ENCODE measurements at regions not wholly inside any gene's neighbourhood (a gene's known extent, or its start where the extent isn't known, plus 50 kb on each side); places are given as distances from the start of the nearest gene placed in this dataset.
A peak's percentile ranks its signal among the peaks of the same experiment; 100 is the strongest.

DNA sequence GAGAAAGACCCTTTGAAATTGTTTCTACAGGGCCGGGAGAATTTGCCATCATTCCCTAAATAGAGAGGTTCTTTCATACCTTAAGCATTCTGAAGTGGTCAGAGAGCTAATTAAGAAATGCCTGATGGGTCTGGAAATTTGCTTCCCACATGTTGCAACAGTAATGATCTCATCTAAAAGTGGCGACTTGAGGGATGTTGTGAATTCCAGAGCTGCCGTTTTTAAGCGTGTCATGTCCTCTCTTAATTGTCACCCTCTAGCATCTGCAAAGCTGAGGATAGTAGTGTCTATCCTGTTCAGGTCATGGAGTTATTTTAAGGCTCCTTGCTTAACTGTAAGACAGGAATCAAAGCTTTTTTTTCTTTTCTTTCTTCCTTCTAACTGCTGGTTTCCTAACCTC lies 60.4 kb downstream of the FOS start:
- no peak overlapping the region for H2BK12ac ChIP-seq (ENCODE audit: low read length in 2 of 2)
- no peak overlapping the region for H2BK5ac ChIP-seq (ENCODE audit: low read depth, low read length, poor library complexity, severe bottlenecking)
- no peak overlapping the region for H3K14ac ChIP-seq (ENCODE audit: low read length in 2 of 2)
- H3K27ac ChIP-seq (ENCODE audit: low read length, poor library complexity, severe bottlenecking): no peak overlapping the region
- no peaks in the 10 kb centered on the region for H3K79me1 ChIP-seq (replicated peaks; ENCODE audit: low read length, poor library complexity, severe bottlenecking)
- H2BK120ac ChIP-seq (ENCODE audit: low read depth, low read length): no peak overlapping the region
- H3K4ac ChIP-seq (ENCODE audit: low read depth in 1 of 2, low read length in 2 of 2): no peak overlapping the region
- no CpG with 5 or more reads among the region's 4 CpGs for WGBS
- no peak overlapping the region for H3K4me3 ChIP-seq (ENCODE audit: insufficient read depth in 1 of 2, low read depth in 1 of 2, low read length in 2 of 2)
- no peak overlapping the region for H2AFZ ChIP-seq (ENCODE audit: low read depth, low read length)
- H3K9me3 ChIP-seq (ENCODE audit: control insufficient read depth, low read length): peaks cover 3% of the 10 kb centered on the region
- H3K9ac ChIP-seq (ENCODE audit: low read length): peak overlapping the region; percentile 30
- DNase-seq: peak; percentile 90
- H4K91ac ChIP-seq (ENCODE audit: low read length): no peak overlapping the region
- peaks cover 3 to 44% of the 10 kb centered on the region in 2 experiments for H3K27me3 ChIP-seq (ENCODE audit: control insufficient read depth in 1 of 2, insufficient read depth in 1 of 2, low read length in 2 of 2)
- no peaks in the 10 kb centered on the region for H3K36me3 ChIP-seq (ENCODE audit: control insufficient read depth in 1 of 2, insufficient read depth in 2 of 2, low read depth in 1 of 2, low read length in 2 of 2)
- no peaks in the 10 kb centered on the region for H3K4me1 ChIP-seq (ENCODE audit: control insufficient read depth, insufficient read depth, low read depth, low read length)
- H2AK5ac ChIP-seq (ENCODE audit: low read length, severe bottlenecking): no peak overlapping the region
- no peak overlapping the region for H4K8ac ChIP-seq (ENCODE audit: low read length)
- H3K4me2 ChIP-seq (ENCODE audit: low read length, poor library complexity, severe bottlenecking): no peak overlapping the region
- no peak overlapping the region for H2BK15ac ChIP-seq (ENCODE audit: low read depth, poor library complexity, severe bottlenecking)
- H3K23ac ChIP-seq (ENCODE audit: low read length in 2 of 2): no peak overlapping the region
- no peak overlapping the region for H3K18ac ChIP-seq (ENCODE audit: low read depth in 1 of 2, low read length in 2 of 2)

- H3K18ac ChIP-seq (ENCODE audit: low read depth in 1 of 2, low read length in 2 of 2): no peak overlapping the region
- H2AK5ac ChIP-seq (ENCODE audit: low read length, severe bottlenecking): no peak overlapping the region
- no peak overlapping the region for H2AFZ ChIP-seq (ENCODE audit: low read depth, low read length)
- no peak overlapping the region for H4K91ac ChIP-seq (ENCODE audit: low read length)
- H3K79me1 ChIP-seq (replicated peaks; ENCODE audit: low read length, poor library complexity, severe bottlenecking): no peaks in the 10 kb centered on the region
- peaks cover 3% of the 10 kb centered on the region for H3K9me3 ChIP-seq (ENCODE audit: control insufficient read depth, low read length)
- H2BK15ac ChIP-seq (ENCODE audit: low read depth, poor library complexity, severe bottlenecking): no peak overlapping the region
- DNase-seq: peak; percentile 65
- peaks cover 3 to 40% of the 10 kb centered on the region in 2 experiments for H3K27me3 ChIP-seq (ENCODE audit: control insufficient read depth in 1 of 2, insufficient read depth in 1 of 2, low read length in 2 of 2)
- H3K27ac ChIP-seq (ENCODE audit: low read length, poor library complexity, severe bottlenecking): no peak overlapping the region
- H2BK12ac ChIP-seq (ENCODE audit: low read length in 2 of 2): peak overlapping the region in 1 of 2 experiments; percentile 80
- H3K9ac ChIP-seq (ENCODE audit: low read length): no peak overlapping the region
- H2BK120ac ChIP-seq (ENCODE audit: low read depth, low read length): peak overlapping the region; percentile 35
- 41% methylated on average over 8 of the region's 8 CpGs for WGBS
- no peaks in the 10 kb centered on the region for H3K36me3 ChIP-seq (ENCODE audit: control insufficient read depth in 1 of 2, insufficient read depth in 2 of 2, low read depth in 1 of 2, low read length in 2 of 2)
- H3K4me2 ChIP-seq (ENCODE audit: low read length, poor library complexity, severe bottlenecking): no peak overlapping the region
- H2BK5ac ChIP-seq (ENCODE audit: low read depth, low read length, poor library complexity, severe bottlenecking): no peak overlapping the region
- no peak overlapping the region for H3K14ac ChIP-seq (ENCODE audit: low read length in 2 of 2)
- H3K4me1 ChIP-seq (ENCODE audit: control insufficient read depth, insufficient read depth, low read depth, low read length): no peaks in the 10 kb centered on the region
- peak overlapping the region in 1 of 2 experiments; percentile 9 for H3K4ac ChIP-seq (ENCODE audit: low read depth in 1 of 2, low read length in 2 of 2)
- peak overlapping the region; percentile 65 for H4K8ac ChIP-seq (ENCODE audit: low read length)
- no peak overlapping the region for H3K23ac ChIP-seq (ENCODE audit: low read length in 2 of 2)
- H3K4me3 ChIP-seq (ENCODE audit: insufficient read depth in 1 of 2, low read depth in 1 of 2, low read length in 2 of 2): no peak overlapping the region
Measured at GRCh38 chr14:75340921-75341320, 62.3 kb downstream of the FOS start.

- Histone ChIP-seq H3K79me1 (replicated peaks; ENCODE audit: low read length, poor library complexity, severe bottlenecking) (no peaks in the 10 kb centered on the region), H3K4ac (ENCODE audit: low read depth in 1 of 2, low read length in 2 of 2) (no peak overlapping the region), H2AK5ac (ENCODE audit: low read length, severe bottlenecking) (no peak overlapping the region), H3K9me3 (ENCODE audit: control insufficient read depth, low read length) (peaks cover 3% of the 10 kb centered on the region), H4K91ac (ENCODE audit: low read length) (no peak overlapping the region), H3K4me1 (ENCODE audit: control insufficient read depth, insufficient read depth, low read depth, low read length) (no peaks in the 10 kb centered on the region), H3K27me3 (ENCODE audit: control insufficient read depth in 1 of 2, insufficient read depth in 1 of 2, low read length in 2 of 2) (peaks cover 3 to 40% of the 10 kb centered on the region in 2 experiments), H2BK12ac (ENCODE audit: low read length in 2 of 2) (peak overlapping the region in 1 of 2 experiments; percentile 52), H3K27ac (ENCODE audit: low read length, poor library complexity, severe bottlenecking) (no peak overlapping the region), H3K18ac (ENCODE audit: low read depth in 1 of 2, low read length in 2 of 2) (peak overlapping the region in 1 of 2 experiments; percentile 12), H3K9ac (ENCODE audit: low read length) (no peak overlapping the region), H3K14ac (ENCODE audit: low read length in 2 of 2) (no peak overlapping the region), H2BK120ac (ENCODE audit: low read depth, low read length) (no peak overlapping the region), H2BK5ac (ENCODE audit: low read depth, low read length, poor library complexity, severe bottlenecking) (no peak overlapping the region), H3K36me3 (ENCODE audit: control insufficient read depth in 1 of 2, insufficient read depth in 2 of 2, low read depth in 1 of 2, low read length in 2 of 2) (no peaks in the 10 kb centered on the region), H3K23ac (ENCODE audit: low read length in 2 of 2) (no peak overlapping the region), H4K8ac (ENCODE audit: low read length) (no peak overlapping the region), H2BK15ac (ENCODE audit: low read depth, poor library complexity, severe bottlenecking) (no peak overlapping the region), H2AFZ (ENCODE audit: low read depth, low read length) (no peak overlapping the region), H3K4me3 (ENCODE audit: insufficient read depth in 1 of 2, low read depth in 1 of 2, low read length in 2 of 2) (no peak overlapping the region), H3K4me2 (ENCODE audit: low read length, poor library complexity, severe bottlenecking) (no peak overlapping the region)
- peak; percentile 22 for DNase-seq
Measured at GRCh38 chr14:75341620-75342019, 63.0 kb downstream of the FOS start.

DNA sequence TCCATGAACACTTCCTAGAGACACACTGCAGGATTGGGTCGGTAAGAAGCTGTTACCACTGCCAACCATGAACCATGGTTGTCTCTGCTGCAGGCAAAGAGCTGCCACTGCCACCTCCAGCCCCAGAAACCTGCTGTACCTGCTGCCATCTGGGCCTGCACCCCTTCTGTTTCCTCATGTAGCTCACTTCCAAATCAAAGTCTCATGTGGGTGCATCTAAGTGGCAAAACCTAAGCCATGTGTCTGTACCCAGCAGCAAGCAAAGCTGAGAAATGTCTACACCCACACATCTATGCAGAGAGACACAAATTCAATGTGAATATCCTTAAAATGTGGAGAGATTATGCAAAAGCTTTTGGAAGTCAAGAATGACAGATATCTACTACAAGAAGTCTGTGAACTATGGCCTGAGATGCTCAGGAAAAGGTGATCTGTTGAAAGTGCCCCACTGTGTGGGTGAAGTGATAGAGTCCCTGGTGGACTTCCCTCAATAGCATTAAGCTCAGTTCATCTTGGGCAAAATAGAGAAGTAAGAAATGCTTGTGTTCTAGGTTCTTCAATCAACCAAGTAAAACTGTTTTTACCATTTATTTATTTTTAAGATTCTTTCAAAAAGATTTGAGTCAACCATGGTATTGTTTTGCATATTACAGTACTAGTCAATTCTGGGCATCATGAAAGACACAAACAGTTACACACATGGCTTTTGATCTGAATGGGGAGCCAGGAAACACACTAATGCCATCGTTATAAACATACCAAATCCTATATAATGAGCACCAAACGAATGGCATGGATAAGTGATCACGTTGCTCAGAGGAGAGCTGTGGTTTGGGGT lies 64.4 kb downstream of the FOS start:
- Histone ChIP-seq H2AFZ (ENCODE audit: low read depth, low read length) (no peak overlapping the region), H2BK15ac (ENCODE audit: low read depth, poor library complexity, severe bottlenecking) (no peak overlapping the region), H3K36me3 (ENCODE audit: control insufficient read depth in 1 of 2, insufficient read depth in 2 of 2, low read depth in 1 of 2, low read length in 2 of 2) (no peaks in the 10 kb centered on the region), H4K91ac (ENCODE audit: low read length) (no peak overlapping the region), H3K9ac (ENCODE audit: low read length) (no peak overlapping the region), H2BK120ac (ENCODE audit: low read depth, low read length) (no peak overlapping the region), H2BK5ac (ENCODE audit: low read depth, low read length, poor library complexity, severe bottlenecking) (no peak overlapping the region), H2AK5ac (ENCODE audit: low read length, severe bottlenecking) (no peak overlapping the region), H4K8ac (ENCODE audit: low read length) (no peak overlapping the region), H3K4me1 (ENCODE audit: control insufficient read depth, insufficient read depth, low read depth, low read length) (no peaks in the 10 kb centered on the region), H3K4me3 (ENCODE audit: insufficient read depth in 1 of 2, low read depth in 1 of 2, low read length in 2 of 2) (no peak overlapping the region), H3K4me2 (ENCODE audit: low read length, poor library complexity, severe bottlenecking) (no peak overlapping the region), H3K79me1 (replicated peaks; ENCODE audit: low read length, poor library complexity, severe bottlenecking) (no peaks in the 10 kb centered on the region), H2BK12ac (ENCODE audit: low read length in 2 of 2) (no peak overlapping the region), H3K27me3 (ENCODE audit: control insufficient read depth in 1 of 2, insufficient read depth in 1 of 2, low read length in 2 of 2) (peaks cover 3 to 41% of the 10 kb centered on the region in 2 experiments), H3K4ac (ENCODE audit: low read depth in 1 of 2, low read length in 2 of 2) (no peak overlapping the region), H3K18ac (ENCODE audit: low read depth in 1 of 2, low read length in 2 of 2) (no peak overlapping the region), H3K23ac (ENCODE audit: low read length in 2 of 2) (no peak overlapping the region), H3K27ac (ENCODE audit: low read length, poor library complexity, severe bottlenecking) (no peak overlapping the region), H3K14ac (ENCODE audit: low read length in 2 of 2) (no peak overlapping the region), H3K9me3 (ENCODE audit: control insufficient read depth, low read length) (no peaks in the 10 kb centered on the region)
- 89% methylated on average over 3 of the region's 4 CpGs for WGBS
- DNase-seq: no peak
